ENCODE measurements at regions not wholly inside any gene's neighbourhood (a gene's known extent, or its start where the extent isn't known, plus 50 kb on each side); places are given as distances from the start of the nearest gene placed in this dataset.

DNA sequence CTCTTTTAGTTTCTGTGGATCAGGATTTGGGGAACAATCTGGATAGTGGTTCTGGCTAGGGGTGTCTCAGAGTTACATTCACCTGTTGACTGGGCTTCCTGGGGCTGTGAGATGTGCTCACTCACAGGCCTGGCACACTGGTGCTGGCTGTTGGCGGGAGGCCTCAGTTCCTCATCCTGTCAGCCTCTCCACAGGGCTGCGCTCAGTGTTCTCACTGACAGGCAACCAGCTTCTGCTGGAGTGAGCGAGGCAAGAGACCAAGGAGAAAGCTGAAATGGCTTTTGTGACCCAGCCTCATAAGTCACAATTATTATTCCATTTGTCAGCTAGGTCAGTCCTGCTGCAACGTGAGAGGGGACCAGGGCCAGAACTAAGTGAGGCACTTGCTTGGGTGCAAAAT lies 180.6 kb upstream of the GLI2 start (continued):
- TF ChIP-seq, protein P1, sequence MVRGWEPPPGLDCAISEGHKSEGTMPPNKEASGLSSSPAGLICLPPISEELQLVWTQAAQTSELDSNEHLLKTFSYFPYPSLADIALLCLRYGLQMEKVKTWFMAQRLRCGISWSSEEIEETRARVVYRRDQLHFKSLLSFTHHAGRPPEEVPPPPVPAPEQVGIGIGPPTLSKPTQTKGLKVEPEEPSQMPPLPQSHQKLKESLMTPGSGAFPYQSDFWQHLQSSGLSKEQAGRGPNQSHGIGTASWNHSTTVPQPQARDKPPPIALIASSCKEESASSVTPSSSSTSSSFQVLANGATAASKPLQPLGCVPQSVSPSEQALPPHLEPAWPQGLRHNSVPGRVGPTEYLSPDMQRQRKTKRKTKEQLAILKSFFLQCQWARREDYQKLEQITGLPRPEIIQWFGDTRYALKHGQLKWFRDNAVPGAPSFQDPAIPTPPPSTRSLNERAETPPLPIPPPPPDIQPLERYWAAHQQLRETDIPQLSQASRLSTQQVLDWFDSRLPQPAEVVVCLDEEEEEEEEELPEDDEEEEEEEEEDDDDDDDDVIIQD (CRISPR knock-in tag; IDR thresholded peaks at IDR 0.05; ENCODE audit: low read depth), result no peak
- TF ChIP-seq ZNF713 (CRISPR knock-in tag; IDR thresholded peaks at IDR 0.05) (no peak), EP300 (IDR thresholded peaks at IDR 0.05; ENCODE audit: low read depth in 2 of 2, low read length in 2 of 2) (no peak), EP300 (CRISPR knock-in tag; IDR thresholded peaks at IDR 0.05; ENCODE audit: borderline replicate concordance) (no peak), ZSCAN25 (CRISPR knock-in tag; IDR thresholded peaks at IDR 0.05) (0 out of 2 replicates have a peak, but pooled peaks have one; percentile 12), FOXK2 (IDR thresholded peaks at IDR 0.05) (no peak), HOXA3 (CRISPR knock-in tag; IDR thresholded peaks at IDR 0.05) (no peak), NFYB (CRISPR knock-in tag; IDR thresholded peaks at IDR 0.05) (0 out of 2 replicates have a peak, but pooled peaks have one; percentile 6), MNT (IDR thresholded peaks at IDR 0.05) (no peak), NR1H2 (CRISPR knock-in tag; IDR thresholded peaks at IDR 0.05; ENCODE audit: borderline replicate concordance, low read depth) (no peak), RARA (CRISPR knock-in tag; IDR thresholded peaks at IDR 0.05) (no peak), ZNF263 (CRISPR knock-in tag; IDR thresholded peaks at IDR 0.05) (no peak), TBX2 (CRISPR knock-in tag; IDR thresholded peaks at IDR 0.05; ENCODE audit: borderline replicate concordance) (peak; percentile 24; the same call in 1 of the 2 replicates), ZNF20 (CRISPR knock-in tag; IDR thresholded peaks at IDR 0.05) (no peak), ZNF441 (CRISPR knock-in tag; IDR thresholded peaks at IDR 0.05; ENCODE audit: borderline replicate concordance) (no peak), HOXA9 (CRISPR knock-in tag; IDR thresholded peaks at IDR 0.05; ENCODE audit: borderline replicate concordance) (no peak), ZNF687 (CRISPR knock-in tag; IDR thresholded peaks at IDR 0.05) (peak; percentile 38), ZFY (CRISPR knock-in tag; IDR thresholded peaks at IDR 0.05) (no peak), ZNF331 (CRISPR knock-in tag; IDR thresholded peaks at IDR 0.05) (no peak)
